ENCODE measurements at regions not wholly inside any gene's neighbourhood (a gene's known extent, or its start where the extent isn't known, plus 50 kb on each side); places are given as distances from the start of the nearest gene placed in this dataset.
A peak's percentile ranks its signal among the peaks of the same experiment; 100 is the strongest.

DNA sequence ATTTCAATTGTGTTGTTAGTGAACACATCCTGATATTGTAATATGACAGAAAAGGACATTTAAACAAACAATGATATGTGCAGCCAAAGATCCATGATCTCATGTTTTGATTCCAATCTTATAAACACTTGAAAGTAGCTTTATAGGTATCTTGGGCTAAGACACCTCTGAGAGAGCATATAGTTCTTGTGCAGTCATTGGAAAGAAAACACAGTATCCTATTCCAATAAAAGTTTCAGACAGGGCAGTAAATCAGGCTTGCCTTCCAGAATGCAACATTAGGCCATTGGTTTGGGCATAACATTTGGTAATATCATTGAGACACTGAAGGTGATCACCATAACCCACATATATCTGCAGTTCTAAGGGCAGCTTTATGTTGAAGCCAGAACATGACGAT, 188.3 kb upstream of the HCCS start:
- in situ Hi-C loops (cut with MboI; ENCODE audit: low sequenced_read_pairs): no loop called here
- Histone ChIP-seq H3K27ac (ENCODE audit: insufficient read depth, low read length) (no peak overlapping the region), H4K5ac (ENCODE audit: low read depth, low read length) (no peak overlapping the region), H3K9me1 (ENCODE audit: insufficient read depth, low read length) (no peaks in the 10 kb centered on the region), H2BK120ac (ENCODE audit: low read depth, low read length) (peak overlapping the region; percentile 83), H3K4me1 (ENCODE audit: control insufficient read depth, insufficient read depth, low read length) (peaks cover 2% of the 10 kb centered on the region), H4K8ac (ENCODE audit: low read depth in 2 of 2, low read length in 2 of 2) (peak overlapping the region in 1 of 2 experiments; percentile 58; a peak in 2 of 4 replicates), H3K14ac (replicated peaks; ENCODE audit: low read depth, low read length) (0 out of 2 replicates have a peak overlapping the region, but pooled peaks have one; percentile 42), H2BK15ac (ENCODE audit: low read depth, low read length) (peak overlapping the region; percentile 39; the same call in 2 of the 3 replicates), H3K4ac (ENCODE audit: low read depth, low read length) (peak overlapping the region; percentile 53), H2AFZ (replicated peaks; ENCODE audit: low read length, poor library complexity) (no peak overlapping the region), H3K27me3 (ENCODE audit: control insufficient read depth, insufficient read depth, low read length) (no peaks in the 10 kb centered on the region), H3K79me1 (ENCODE audit: low read depth in 1 of 2, low read length in 2 of 2) (no peaks in the 10 kb centered on the region), H4K20me1 (ENCODE audit: insufficient read depth, low read length) (no peaks in the 10 kb centered on the region), H3K56ac (ENCODE audit: extremely low read depth, insufficient read depth, low read length) (no peak overlapping the region; the same call in 1 of the 2 replicates), H3K23ac (ENCODE audit: low read depth, low read length) (0 out of 2 replicates have a peak overlapping the region, but pooled peaks have one; percentile 20), H3K9me3 (ENCODE audit: control insufficient read depth, insufficient read depth, low read length) (no peaks in the 10 kb centered on the region; the same call in 1 of the 2 replicates), H2AK5ac (ENCODE audit: low read depth, low read length) (peak overlapping the region; percentile 64), H3K9ac (ENCODE audit: low read depth, low read length) (no peak overlapping the region), H4K91ac (ENCODE audit: insufficient read depth, low read depth, low read length) (peak overlapping the region; percentile 52; the same call in 1 of the 2 replicates), H3K18ac (ENCODE audit: low read depth, low read length) (peak overlapping the region; percentile 87; the same call in 1 of the 2 replicates), H3K4me2 (ENCODE audit: low read depth, low read length) (no peak overlapping the region; the same call in 1 of the 2 replicates), H3K36me3 (ENCODE audit: control insufficient read depth, insufficient read depth, low read length) (no peaks in the 10 kb centered on the region), H3K4me3 (ENCODE audit: insufficient read depth, low read depth, low read length) (no peak overlapping the region), H2BK5ac (ENCODE audit: low read depth, low read length, poor library complexity, severe bottlenecking) (peak overlapping the region; percentile 28), H2AK9ac (replicated peaks; ENCODE audit: low read depth, low read length, poor library complexity) (no peak overlapping the region), H2BK20ac (ENCODE audit: low read depth, low read length) (peak overlapping the region; percentile 83)
- no TSS peak for BruUV-seq (replicated peaks)
- TF ChIP-seq POLR2A (IDR thresholded peaks at IDR 0.05; ENCODE audit: low read depth, low read length): no peak
- no peak for TF ChIP-seq RFX5 (IDR thresholded peaks at IDR 0.05; ENCODE audit: low read depth, low read length)
- ChIA-PET POLR2A (ENCODE audit: unreplicated experiment) (no interaction called here), CTCF (interaction anchor here (0.8 kb wide), 1 partner anchor 10 kb away, joined by 3 read pairs; no protein-coding TSS in a partner anchor)
- ATAC-seq (ENCODE audit: low read depth): no peak
- intact Hi-C loops (cut with micrococcal nuclease): no loop called here
- no CpG with 5 or more reads among the region's 1 CpG for WGBS, 2 experiments (ENCODE audit: extremely low coverage in 2 of 2, insufficient read length in 1 of 2)
- dilution Hi-C loops (cut with HindIII; ENCODE audit: low sequenced_read_pairs, unreplicated experiment): no loop called here
- DNase-seq: no peak
